ENCODE measurements at regions not wholly inside any gene's neighbourhood (a gene's known extent, or its start where the extent isn't known, plus 50 kb on each side); places are given as distances from the start of the nearest gene placed in this dataset.

GRCh38 chr11:11170352-11171084 is 182.5 kb downstream of the CSNK2A3 start:
- no peak for ATAC-seq

GRCh38 chr11:11169715-11170351 is 183.2 kb downstream of the CSNK2A3 start:
- Mint-ChIP-seq H3K27me3 (ENCODE audit: low read depth) (no peaks in the 10 kb centered on the region), H3K36me3 (no peaks in the 10 kb centered on the region), H3K4me3 (no peak overlapping the region), H3K27ac (no peak overlapping the region), H3K9me3 (peaks cover 14% of the 10 kb centered on the region), H3K4me1 (0 out of 2 replicates have a peak, but pooled peaks cover 2% of the 10 kb centered on the region)
- ATAC-seq: no peak
- no peak for DNase-seq (ENCODE audit: low spot score)
- ChIA-PET CTCF (no interaction called here), POLR2A (no interaction called here)
- TF ChIP-seq ZNF512 (CRISPR knock-in tag; IDR thresholded peaks at IDR 0.05; ENCODE audit: borderline replicate concordance): no peak
- TF ChIP-seq AR (CRISPR knock-in tag; IDR thresholded peaks at IDR 0.05): no peak
- TF ChIP-seq E2F5 (CRISPR knock-in tag; IDR thresholded peaks at IDR 0.05): no peak
- TF ChIP-seq KAT7 (CRISPR knock-in tag; IDR thresholded peaks at IDR 0.05; ENCODE audit: borderline replicate concordance): no peak
- no peak for TF ChIP-seq IRF2 (CRISPR knock-in tag; IDR thresholded peaks at IDR 0.05; ENCODE audit: borderline replicate concordance, low read depth)
- TF ChIP-seq HMGXB4 (CRISPR knock-in tag; IDR thresholded peaks at IDR 0.05): no peak

More at GRCh38 chr11:11170352-11171084, 182.5 kb downstream of the CSNK2A3 start:
- Mint-ChIP-seq H3K27ac (no peak overlapping the region), H3K4me3 (no peak overlapping the region), H3K4me1 (0 out of 2 replicates have a peak, but pooled peaks cover 2% of the 10 kb centered on the region), H3K9me3 (peaks cover 17% of the 10 kb centered on the region), H3K36me3 (no peaks in the 10 kb centered on the region), H3K27me3 (ENCODE audit: low read depth) (no peaks in the 10 kb centered on the region)
- no peak for DNase-seq (ENCODE audit: low spot score)
- TF ChIP-seq ATF3 (CRISPR knock-in tag; conservative IDR thresholded peaks at IDR 0.05): no peak
- no peak for TF ChIP-seq ZNF416 (CRISPR knock-in tag; IDR thresholded peaks at IDR 0.05)
- no peak for TF ChIP-seq ESRRA (CRISPR knock-in tag; IDR thresholded peaks at IDR 0.05; ENCODE audit: borderline replicate concordance)
- no peak for TF ChIP-seq MAX (CRISPR knock-in tag; IDR thresholded peaks at IDR 0.05)
- TF ChIP-seq ZBTB43 (CRISPR knock-in tag; IDR thresholded peaks at IDR 0.05): no peak
- TF ChIP-seq NR2C2 (CRISPR knock-in tag; IDR thresholded peaks at IDR 0.05): no peak
- no peak for TF ChIP-seq ZBTB21 (CRISPR knock-in tag; IDR thresholded peaks at IDR 0.05; ENCODE audit: borderline replicate concordance)
- TF ChIP-seq FOXP1 (CRISPR knock-in tag; IDR thresholded peaks at IDR 0.05; ENCODE audit: borderline replicate concordance): no peak
- TF ChIP-seq GABPB1 (CRISPR knock-in tag; IDR thresholded peaks at IDR 0.05): no peak
- TF ChIP-seq E2F4 (CRISPR knock-in tag; IDR thresholded peaks at IDR 0.05; ENCODE audit: borderline replicate concordance, low read depth): no peak
- TF ChIP-seq E2F1 (CRISPR knock-in tag; IDR thresholded peaks at IDR 0.05): no peak
- no peak for TF ChIP-seq USF2 (CRISPR knock-in tag; IDR thresholded peaks at IDR 0.05)
- ChIA-PET CTCF (no interaction called here), POLR2A (no interaction called here)
